HG03520 (cell line): ENCODE measurements at regions not wholly inside any gene's neighbourhood (a gene's known extent, or its start where the extent isn't known, plus 50 kb on each side); places are given as distances from the start of the nearest gene placed in this dataset.

ENCODE experiments used
- ATAC-seq: cut with Tn5 transposase; IDR thresholded peaks from one replicate; pipeline ENCODE4 v1.9.1; 2021; ENCODE audit warnings: mild to moderate bottlenecking, moderate library complexity; ENCODE audit not compliant: unreplicated experiment

DNA sequence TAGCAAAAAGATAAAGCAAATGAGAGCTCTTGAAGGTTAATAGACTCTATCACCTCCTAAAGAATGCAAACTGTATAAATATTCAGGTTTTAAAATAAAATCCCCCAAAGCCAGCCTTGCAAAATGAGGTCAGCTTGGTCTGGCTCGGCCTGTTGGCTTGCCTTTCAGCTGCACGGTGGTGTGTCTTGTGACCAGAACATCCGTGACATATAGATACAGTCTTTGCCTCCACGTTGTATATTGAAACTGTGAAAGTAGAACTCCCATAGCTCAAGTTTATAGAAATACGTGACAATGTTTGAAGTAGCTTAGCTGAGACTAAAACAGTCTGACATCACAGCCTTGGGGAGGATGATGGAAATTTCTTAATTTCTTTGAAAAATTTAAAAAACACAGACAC lies 236.6 kb upstream of the MYOCD start:
- ATAC-seq: no peak

DNA sequence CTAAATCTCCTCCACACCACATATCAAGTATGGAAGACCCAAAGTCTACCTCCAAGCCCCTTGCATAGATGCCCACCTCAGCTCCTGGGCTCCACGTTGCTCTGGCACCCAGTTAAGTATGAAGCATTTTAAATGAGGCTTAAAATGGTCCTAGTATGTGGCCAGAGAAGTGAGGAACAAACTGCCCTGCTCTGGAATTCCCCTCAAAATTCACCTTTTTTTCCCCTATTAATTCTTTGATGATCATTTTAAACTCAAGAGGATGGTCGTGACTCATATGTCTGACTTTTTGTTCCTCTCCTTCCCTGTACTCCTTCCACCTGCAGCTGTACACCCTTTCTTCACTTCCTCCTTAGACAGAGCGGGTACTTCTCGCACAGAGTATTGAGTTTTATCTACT lies 234.5 kb upstream of the MYOCD start:
- ATAC-seq: peak; percentile 84

DNA sequence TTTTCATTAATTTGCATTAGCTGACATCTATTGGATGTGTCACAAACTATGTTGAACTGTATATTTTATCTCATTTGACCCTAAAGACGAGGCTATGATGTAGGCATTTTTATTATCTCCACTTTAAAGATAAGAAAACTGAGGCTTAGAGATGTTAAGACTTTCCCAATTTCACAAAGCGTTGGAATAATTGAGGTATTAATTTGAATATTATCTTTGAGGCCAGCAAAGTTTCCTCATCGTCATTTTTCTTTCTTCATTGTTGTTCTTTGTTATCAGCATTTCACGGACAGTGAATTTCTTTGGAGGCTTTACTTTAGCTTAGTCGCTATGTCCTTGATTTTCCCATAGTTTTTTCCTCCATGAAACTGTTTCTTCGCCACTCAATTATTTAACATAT lies 227.5 kb upstream of the MYOCD start:
- no peak for ATAC-seq

DNA sequence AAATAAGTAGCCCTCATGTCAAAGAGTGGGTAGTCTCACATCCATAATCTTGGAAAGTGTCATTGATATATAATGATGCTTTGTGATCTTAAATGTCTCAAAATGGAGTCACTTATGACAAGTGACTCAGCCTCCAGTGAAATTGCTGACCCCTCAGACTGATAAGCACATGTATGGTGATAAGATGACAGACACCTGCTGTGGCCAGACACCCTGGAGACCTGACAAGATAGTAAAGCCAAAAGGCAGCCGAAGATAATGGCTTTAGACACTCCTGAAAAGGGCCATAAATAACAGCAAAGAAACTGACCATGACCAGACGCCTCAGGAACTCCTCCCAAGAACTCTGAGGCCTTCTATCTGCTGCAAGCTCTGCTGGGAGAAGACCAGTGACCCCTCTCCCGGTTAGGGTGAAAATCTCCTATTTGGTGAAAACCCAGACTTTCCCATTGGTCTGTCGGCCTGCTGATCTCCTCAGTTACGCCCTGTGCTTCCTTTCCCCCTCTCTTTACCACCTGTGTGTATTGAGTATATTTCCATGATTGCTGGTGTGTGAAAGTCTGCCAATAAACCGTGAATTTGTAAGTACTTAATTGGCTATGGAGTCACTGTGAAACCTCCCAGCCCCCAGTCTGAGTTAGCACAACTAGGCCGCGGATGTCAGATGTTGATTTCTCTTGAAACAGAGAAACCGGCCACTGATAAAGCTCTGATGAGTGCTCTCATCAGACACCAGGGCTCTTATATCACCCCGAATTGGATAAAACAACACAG lies 226.7 kb upstream of the MYOCD start:
- no peak for ATAC-seq

DNA sequence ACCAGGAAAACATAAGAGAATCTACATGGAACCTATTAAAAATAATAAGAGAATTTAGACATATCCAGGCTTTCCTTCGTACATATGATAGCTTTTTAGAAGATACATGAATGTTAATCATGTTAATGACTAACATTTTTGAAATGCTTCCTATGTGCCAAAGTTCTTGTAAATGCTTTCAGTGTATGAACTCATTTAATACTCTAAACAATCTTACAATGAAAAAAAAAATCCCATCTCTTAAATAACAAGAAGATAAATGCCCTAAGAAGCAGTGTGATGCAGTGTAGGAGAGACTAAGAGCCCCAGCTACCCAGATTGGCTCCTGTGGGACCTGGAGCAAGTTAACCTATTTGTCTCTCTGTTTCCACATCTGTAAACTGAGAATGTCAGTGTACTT lies 220.4 kb upstream of the MYOCD start:
- ATAC-seq: no peak

DNA sequence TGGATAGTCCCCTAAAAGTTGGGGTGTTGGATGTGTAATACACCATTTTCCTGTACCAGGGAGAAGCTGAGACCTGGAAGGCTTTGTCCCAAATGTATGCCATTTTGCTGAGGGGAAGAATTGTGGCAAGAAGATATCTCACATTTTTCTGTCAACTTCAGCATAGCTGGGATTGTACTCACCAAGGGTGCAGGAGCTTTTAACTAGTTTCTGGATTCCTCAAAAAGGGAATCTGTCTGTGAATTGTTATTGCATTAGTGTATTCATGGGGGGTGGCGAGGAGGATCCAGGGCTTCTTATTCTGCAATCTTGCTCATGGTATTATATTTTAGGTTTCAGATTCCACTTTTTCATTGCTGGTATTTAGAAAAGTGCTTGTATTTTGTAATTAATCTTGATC lies 208.2 kb upstream of the MYOCD start:
- ATAC-seq: no peak

DNA sequence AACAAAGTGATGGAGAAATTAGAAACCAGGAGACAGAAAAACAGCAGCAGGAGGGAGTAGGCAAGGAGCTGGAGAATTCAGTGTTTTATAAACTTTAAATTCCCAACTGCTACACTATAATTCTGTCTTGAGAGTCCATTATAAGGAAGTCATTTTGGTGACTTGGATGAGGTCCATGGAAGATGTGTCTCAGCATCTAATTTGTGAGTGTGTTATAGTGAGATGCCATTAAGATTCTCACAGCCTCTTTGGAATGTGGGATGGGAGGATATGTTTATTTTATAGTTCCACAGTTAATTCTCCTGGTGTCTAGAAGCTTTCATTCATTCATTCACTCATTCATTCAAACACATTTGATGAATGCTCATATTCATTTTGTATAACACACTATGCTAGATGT lies 206.0 kb upstream of the MYOCD start:
- no peak for ATAC-seq

DNA sequence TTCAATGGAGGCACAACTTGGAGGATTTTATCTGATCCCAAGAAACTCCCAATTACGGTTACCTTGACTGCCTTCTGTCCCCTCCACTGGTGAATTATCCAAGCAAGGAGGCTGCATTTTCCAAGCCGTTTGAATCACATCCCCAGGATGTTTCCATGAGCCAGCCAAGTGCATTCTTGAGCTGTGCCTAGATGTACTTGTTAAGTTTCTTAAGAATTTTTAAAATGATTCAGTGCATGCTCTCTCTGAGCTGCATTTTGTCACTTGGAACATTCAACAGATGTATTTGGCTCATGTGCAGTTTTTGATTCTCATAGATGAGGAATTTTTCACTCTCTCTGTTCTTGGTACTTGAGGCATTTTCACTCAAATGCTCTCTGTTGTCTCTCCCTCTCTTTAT lies 202.6 kb upstream of the MYOCD start:
- ATAC-seq: no peak

DNA sequence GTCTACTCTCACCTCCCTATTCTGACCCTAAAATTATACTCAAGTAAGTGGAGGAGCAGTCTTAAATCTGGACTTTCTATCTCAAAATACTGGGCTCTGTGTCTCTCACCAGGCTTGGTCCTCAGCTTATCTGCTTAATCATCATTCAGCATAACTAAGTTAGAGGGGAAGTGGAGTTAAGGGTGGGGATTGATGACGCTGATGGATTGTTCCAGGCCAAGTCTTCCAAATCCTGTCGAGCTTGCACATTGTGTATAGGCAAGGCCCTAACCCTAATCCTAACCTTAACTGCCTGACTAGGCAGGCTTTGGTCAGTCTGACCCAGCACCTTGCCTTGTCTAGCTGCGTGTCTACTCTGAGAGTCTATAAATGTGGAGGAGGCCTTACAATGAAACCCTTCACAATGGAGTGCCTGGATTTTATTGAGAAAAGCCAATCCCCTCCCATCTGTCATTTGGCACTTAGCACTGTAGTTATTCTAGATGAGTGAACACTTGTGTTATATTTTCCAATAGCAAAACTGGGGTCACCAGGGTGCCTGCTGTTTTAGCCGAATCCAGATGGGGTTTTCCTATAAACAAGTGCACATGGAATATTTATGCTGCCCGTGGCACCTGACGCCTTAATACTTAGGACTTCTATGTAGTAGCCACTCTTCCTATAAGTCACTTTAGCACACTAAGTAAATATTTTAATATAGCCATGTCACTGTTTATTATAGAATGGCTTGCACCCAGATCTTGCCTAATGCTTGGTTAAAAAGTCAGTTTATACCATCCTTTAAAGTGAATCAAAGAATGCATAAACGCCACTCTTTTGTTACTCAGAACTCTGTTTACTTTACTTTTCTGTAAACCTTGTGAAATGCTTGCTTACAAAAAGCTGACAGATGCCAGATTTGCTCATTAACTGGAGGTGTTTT lies 193.2 kb upstream of the MYOCD start:
- no peak for ATAC-seq

DNA sequence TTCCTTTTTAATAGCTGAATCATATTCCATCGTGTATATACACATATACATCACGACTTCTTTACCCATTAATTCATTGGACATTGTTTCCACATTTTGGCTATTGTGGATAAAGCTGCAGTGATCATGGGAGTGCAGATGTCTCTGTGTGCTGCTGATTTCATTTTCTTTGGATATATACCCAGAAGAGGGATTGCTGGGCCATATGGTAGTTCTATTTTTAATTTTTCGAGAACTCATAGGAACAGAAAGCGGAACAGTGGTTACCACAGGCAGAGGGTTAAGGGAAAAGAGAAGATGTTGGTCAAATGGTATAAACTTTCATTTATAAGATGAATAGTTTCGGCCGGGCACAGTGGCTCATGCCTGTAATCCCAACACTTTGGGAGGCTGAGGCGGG lies 187.4 kb upstream of the MYOCD start:
- no peak for ATAC-seq

DNA sequence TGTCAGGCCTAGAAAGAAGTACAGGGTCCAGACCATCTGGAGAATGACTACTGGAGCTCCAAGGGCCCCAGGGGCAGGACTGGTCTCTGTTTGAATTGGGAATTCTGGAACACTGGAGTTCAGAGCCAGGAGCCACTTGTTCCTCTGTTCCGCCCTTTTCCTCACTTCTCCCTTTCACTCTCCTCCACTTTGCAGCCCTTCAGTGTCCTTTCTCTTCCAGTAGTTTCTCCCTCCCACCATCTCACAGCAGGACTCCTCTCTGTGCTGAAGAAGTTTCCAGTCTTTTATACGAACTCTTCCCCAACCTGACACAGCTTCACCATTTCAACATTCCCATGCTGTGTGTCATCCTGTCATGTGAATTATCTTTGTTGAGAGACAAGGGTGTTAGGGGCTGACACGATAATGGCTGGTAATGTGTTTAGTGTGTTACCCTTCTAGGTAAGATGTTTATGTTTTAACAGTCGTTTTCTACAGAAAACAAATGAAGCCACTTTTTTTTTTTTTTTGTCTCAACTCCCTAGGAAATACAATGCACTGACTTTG lies 180.3 kb upstream of the MYOCD start:
- ATAC-seq: no peak

DNA sequence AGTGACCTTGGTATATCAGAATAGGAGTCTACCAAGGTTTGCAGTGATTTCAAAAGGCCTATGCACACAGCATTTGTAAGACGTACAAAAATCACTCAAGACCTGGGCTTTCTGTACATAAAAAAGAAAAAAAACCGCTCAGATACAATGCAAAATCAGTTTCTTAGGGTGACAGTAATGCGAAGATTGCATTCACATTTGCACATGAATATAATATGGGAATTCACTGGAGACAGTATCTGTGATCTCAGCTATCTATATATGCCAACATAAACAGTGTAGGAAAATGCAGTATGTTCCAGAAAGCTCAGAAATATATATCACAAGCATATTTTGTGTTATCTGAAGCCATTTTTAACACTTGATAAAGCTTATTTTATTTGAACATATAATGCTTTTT lies 176.4 kb upstream of the MYOCD start:
- ATAC-seq: no peak

DNA sequence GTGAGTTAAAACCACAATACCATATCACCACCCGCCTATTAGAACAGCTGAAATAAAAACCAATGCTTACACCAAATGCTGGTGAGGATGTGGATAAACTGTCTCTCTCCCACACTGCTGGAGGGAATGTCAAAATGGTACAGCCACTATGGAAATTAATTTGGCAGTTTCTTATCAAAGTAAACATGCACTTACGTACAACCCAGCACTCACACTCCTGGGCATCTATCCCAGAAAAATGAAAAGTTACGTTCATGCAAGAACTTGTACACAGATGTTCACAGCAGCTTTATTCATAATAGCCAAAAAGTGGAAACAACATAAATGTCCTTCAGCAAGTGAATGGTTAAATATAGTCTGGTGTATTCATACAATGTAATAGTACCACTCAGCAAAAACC lies 173.2 kb upstream of the MYOCD start:
- ATAC-seq: no peak

DNA sequence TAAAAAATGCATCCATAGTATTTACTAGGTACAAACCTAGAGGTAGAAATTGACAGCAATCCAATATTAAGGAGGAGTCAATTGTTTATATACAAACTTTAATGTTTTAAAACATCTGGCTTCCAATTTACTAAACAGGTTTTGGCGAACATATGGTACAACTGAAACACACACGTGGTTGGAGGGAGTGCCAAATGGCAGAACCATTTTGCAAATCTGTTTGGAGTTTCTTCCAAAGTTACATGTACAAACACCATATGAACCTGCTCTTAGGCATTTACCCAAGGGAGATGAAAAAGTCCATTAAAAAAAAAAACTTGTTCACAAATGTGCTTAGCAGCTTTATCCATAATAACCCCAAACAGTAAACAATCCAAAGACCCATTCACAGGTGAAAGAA lies 159.8 kb upstream of the MYOCD start:
- no peak for ATAC-seq

DNA sequence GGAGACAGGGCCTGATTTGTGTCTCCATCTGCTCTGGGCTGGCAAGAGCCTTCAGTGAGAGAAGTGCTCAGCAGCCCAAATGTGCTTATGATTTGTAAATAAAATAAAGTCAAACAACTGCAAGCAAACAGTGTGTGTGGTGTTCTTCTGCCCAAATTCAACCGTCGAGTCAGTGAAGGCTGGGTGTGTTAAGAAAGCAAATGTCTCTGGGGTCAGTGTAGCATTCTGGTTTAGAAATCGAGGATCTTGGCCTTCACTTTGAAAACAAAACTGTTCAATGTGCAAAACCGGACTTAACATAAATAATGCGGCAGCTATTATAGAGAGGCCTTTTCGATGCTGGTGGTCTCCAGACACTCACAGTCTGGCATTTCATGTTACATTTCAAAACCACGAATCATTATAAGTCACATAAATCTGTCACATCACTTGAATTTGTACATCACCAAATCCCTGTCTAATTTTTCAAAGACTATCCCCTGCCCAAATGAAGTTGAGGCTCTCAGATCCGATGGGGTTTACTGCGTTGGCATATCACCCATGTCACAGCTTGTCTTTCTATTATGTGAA lies 158.6 kb upstream of the MYOCD start:
- no peak for ATAC-seq

DNA sequence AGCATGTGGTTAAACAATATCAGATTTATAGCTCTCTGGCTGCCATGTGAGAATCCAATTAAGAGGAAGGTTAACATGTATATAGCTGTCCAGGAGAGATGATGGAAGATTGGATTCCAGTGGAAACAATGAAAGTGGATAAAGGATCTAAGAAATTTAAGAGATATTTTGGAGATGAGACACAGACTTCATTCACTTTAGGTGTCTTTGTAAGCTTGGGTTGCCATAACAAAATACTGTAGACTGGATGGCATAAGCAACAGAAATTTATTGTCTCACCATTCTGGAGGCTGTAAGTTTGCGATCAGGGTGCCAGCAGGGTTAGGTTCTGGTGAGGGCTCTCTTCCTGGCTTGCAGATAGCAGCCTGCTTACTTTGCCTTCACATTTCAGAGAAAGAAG lies 155.9 kb upstream of the MYOCD start:
- no peak for ATAC-seq

DNA sequence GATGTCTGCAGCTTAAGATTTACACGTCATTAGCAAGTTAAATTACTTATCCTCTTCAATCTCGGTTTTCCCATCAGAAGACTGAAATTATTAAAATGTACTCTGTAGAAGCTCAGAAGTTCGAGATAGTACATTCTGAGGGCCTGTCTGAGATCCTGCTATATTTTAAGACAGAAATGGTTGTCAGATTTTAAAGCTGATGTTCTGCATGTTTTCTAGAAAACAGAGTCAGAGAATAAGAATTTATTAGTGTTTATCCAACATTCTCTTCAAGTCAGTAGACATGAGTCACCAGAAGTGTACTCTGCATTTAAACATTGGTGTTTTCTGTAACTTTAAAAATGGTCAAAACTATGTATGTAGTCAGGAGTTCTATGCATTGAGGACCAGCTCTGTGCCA lies 155.2 kb upstream of the MYOCD start:
- no peak for ATAC-seq

DNA sequence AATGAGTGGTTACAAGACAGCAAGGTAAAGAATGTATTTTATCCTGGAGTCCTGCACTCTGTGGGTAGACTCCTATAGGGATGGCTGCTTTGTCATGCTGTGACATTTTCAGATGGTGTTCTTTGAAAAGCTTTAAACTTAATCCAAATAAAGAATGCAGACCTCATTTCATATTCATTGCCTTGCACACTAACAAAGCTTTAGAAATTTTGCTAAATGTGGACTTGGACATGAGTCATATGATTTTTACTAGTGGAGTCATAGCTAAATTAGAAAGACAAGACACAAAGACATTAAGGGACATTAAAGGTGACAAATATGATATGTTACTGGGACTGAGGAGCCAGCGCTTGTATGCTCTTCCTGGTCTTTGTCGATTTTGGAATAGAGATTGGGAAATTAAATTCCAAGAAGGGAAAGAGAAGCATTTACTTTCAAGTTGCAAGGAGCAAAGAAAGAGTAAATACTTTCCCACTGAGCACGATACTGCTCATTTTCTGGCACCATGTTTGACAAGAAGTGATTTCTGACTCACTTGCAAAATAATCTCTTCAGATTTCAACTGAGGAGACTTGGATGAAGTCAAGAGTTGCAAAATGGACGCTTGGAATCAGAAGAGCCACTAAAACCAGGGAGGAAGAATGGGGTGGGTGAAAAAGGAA lies 152.9 kb upstream of the MYOCD start:
- no peak for ATAC-seq

DNA sequence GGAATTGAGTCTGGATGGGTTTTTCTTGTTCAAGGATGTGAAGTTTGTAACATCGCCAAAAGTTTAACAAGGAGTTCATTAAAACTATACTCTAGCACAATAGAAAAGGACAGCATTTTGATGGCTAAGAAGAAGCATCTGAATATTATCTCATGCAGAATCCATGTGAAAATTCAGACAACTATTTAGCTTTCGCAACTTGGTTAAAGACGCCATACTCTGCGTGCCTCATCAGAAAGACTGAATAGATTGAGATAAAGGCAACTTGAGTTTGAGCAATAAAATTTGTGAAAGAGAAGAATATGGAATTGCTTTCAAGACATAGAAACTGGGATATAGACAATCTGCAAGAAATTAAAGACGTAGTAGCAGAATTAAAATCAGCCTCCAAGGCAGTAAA lies 151.1 kb upstream of the MYOCD start:
- no peak for ATAC-seq

DNA sequence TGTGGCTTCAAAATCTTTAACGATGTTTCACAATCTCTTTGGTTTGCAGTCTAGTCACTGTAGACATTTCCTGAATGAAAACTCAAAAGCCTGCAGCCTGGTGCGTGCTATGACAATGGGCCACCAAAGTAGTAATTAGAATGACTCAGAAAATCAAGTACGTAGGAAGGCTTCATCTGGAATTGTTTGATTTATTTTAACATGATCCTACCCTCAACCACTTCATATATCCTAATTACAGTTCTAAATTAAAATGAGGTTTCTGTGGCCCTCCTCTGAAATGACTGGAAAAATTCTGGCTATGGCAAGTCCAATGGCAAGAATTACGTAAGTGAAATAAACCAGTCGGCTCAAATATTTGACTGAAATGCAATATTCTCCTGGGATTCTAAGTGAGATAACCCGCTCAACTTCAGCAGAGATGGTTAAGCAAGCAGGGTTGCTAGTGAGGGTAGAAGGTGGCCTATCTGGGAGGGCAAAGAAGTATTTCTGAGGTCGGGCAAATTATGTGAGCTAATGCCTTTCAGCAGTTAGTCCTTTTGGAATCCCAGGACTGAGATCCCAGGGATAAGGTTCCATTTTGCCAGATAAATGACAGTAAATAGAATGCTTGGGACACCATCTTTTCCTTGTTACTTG lies 145.6 kb upstream of the MYOCD start:
- ATAC-seq: no peak

DNA sequence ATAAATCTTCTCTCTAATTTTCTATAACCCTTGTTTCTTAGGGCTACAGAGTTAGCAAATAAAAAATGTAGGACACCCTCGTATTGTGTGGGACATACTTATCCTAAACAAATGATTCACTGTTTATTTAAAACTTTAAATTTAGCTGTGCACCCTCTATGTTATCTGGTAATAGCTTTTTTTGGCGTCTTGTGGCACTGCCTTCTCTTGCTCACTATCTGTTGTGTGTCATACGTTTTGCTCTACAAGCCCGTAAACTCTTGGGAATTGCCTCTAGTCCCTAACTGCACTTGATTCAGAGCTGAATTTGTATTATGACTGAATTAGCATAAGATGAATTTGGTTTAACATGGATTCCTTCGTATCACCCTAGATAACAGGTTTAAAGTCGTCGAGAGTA lies 144.3 kb upstream of the MYOCD start:
- ATAC-seq: no peak
